ENCODE measurements at regions not wholly inside any gene's neighbourhood (a gene's known extent, or its start where the extent isn't known, plus 50 kb on each side); places are given as distances from the start of the nearest gene placed in this dataset.
A peak's percentile ranks its signal among the peaks of the same experiment; 100 is the strongest.

DNA sequence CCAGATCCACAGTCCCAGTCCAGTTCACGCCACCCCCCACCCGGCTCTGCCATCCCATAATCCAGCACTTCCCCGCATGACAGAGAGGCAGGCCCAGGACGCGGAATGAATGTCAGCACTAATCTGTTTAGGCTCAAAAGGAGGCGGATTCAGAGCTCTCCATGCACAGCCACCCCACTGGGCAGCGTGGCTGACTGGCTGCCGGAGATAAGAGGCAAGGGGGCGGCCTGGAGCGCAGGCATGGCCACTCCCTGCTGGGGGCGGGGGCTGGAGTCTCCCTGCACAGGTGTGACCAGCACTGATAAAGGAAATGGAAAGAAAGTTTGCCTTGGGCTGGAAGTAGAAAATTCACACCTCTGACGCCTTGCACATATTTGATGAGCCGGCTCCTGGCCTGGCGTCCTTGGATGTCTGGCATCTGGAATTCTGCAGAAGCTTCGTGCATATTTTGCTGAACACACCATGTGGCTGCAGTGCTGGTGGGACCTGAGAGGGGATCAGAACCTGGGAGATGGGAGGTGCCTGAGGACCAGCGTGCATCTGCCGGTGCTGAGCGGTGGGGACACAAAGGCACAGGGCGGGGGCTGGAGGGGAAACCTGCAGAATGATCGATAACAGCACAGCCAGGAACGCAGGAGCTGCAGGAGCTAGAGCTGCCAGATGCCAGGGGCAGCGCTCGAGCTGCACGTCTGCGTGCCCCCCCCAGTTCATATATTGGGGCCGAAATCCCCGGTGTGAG, 344.4 kb downstream of the CTTN start:
- no peak for DNase-seq (ENCODE audit: low spot score)

GRCh38 chr11:70743329-70743728, 345.0 kb downstream of the CTTN start:
- no peak for DNase-seq (ENCODE audit: low spot score)

- DNase-seq (ENCODE audit: low spot score), result no peak
Measured at GRCh38 chr11:70743941-70744351, 345.6 kb downstream of the CTTN start.

DNA sequence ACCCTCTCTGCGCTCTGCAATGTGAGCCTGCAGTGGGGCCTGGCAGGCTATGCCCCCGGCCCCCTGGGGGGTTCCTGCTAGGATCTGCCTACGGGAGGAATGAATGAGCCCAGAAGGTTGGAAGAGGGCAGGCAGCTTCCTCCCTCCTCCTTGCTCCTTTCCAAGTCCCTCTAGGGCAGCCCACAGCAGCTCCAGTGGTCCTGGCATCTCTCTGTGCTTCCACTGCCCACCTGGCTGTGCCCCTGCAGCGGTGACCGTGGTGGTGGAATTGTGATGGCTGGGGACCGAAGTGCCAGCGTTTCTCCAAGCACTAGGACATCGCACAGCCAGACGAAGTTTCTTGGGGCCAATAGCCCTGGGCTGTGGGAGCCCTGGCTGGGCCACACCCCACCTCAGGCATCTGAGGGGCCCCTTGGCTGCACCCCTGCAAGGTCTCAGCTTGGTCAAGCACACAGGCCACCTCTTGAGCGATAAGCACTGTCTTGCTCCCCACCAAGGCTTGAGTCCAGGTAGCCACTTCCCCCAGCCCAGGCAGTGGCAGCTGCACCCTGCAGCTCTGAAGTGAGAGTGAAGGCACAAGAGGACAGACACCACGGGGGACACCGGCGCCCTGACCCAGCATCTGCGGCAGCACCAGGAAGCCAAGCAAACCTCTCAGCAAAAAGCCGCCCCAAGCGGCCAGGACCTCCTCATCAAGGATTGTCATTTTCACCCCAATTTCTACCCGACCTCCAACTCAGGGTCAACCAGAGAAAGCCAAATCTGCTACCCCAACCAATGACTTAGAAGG, 346.3 kb downstream of the CTTN start:
- DNase-seq (ENCODE audit: low spot score), result no peak

- DNase-seq (ENCODE audit: low spot score), result no peak
Measured at GRCh38 chr11:70745451-70745850, 347.1 kb downstream of the CTTN start.

GRCh38 chr11:70745941-70746340, 347.6 kb downstream of the CTTN start:
- no peak for DNase-seq (ENCODE audit: low spot score)

DNA sequence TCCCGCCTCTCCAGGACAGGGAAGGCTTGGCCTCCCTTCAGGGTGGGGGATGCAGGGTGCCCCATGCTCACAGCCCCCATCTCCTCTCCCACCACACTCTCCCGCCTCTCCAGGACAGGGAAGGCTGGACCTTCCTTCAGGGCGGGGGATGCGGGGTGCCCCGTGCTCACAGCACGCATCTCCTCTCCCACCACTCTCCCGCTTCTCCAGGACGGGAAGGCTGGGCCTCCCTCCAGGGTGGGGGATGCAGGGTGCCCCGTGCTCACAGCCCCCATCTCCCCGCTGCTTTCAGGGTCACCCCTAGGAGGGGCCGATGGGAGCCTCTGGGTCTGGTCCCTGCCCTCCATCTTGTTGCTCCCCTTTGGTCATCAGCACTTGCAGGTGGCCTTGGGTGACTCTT, 348.0 kb downstream of the CTTN start:
- DNase-seq (ENCODE audit: low spot score), result no peak

- DNase-seq (ENCODE audit: low spot score), result no peak
Measured at GRCh38 chr11:70747285-70747684, 349.0 kb downstream of the CTTN start.

DNA sequence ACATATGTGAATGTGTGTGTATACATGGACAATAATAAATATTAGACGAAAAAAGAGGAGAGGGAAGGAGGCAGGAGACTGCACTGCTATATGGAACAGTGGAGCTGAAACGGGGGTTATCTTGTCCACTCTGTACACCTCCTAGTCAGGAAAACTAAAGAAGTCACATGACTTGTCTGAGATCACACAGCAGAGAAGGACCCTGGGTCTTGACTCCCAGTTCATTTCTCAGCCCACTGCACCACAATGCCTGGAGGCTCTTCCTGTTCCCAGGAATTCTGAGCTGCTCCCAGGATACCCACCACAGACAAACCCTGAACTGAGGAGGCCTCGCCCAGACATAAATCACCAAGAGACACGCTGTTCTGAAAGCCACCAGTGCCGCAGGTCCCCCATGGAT, 349.6 kb downstream of the CTTN start:
- no peak for DNase-seq (ENCODE audit: low spot score)

DNA sequence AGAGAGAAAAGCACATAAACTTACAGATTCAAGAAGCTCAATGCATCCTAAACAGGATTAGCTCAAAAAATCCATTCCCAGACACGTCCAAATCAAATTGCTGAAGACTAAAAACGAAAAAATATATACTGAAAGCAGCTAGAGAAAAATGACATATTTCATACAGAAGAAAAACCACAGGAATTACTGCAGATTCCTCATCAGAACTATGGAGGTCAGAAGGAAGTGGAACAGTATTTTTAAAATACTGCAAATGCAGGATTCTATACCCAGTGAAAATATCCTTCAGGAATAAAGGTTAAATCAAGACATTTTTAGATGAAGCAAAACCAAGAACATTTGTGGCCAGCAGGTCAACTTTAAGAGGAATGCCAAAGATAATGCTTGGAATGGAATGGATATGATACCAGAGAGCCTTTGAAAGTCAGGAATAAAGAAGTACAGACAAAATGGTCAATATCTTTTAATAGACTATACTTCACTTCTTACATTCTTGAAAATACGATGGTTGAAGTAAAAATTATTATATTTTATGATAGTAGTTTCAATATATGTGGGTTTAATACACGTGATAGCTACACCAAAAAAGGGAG, 352.9 kb downstream of the CTTN start:
- no peak for DNase-seq (ENCODE audit: low spot score)

- DNase-seq (ENCODE audit: low spot score), result peak; percentile 74
Measured at GRCh38 chr11:70755410-70756158, 357.3 kb downstream of the CTTN start.

- no peak for DNase-seq (ENCODE audit: low spot score)
Measured at GRCh38 chr11:70756341-70756740, 358.0 kb downstream of the CTTN start.

DNA sequence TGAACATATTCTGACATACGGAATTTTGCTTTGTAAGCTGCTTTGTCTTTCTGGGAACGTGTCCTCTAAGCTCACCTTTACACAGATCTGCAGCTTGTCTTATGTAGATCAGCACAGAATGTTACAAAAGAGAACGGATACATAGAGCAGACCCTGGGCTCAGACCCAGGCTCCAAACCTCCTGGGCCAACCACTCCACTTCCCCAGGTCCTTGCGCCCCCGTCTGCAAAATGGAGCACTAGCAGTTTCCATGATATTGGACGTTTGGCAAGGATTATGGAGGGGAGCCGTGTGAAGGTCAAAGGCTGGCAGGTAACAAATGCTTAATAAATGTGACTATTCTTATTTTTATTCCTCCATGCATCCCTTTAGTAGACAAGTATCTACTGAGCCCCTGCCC, 358.4 kb downstream of the CTTN start:
- no peak for DNase-seq (ENCODE audit: low spot score)

DNA sequence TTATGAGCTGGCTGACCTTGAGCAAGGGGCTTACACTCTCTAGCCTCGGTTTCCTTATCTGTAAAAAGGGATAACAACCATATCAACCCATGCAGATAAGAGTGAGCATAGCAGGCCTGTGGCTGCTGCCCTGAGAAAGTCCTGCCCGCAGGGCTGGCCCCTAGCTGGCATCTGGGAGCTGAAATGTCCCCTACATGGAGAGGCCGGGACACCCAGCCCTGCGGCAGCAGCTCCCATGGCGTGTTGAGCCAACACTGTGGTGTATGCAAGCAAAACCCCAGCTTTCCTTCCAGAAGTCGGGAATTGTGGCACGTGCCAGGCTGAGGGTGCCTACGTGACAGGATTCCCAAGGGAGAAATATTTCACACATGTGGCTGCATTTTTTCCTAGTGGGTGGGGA, 358.9 kb downstream of the CTTN start:
- DNase-seq (ENCODE audit: low spot score), result no peak

DNA sequence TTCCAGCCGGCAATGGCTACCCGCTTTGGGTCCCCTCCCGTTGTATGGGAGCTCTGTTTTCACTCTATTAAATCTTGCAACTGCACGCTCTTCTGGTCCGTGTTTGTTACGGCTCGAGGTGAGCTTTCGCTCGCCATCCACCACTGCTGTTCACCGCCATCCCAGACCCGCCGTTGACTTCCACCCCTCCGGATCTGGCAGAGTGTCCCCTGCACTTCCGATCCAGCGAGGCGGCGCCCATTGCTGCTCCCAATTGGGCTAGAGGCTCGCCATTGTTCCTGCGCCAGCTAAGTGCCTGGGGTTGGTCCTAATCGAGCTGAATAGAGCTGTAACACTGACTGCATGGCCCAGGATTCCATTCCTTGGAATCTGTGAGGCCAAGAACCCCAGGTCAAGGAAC, 359.9 kb downstream of the CTTN start:
- no peak for DNase-seq (ENCODE audit: low spot score)

DNA sequence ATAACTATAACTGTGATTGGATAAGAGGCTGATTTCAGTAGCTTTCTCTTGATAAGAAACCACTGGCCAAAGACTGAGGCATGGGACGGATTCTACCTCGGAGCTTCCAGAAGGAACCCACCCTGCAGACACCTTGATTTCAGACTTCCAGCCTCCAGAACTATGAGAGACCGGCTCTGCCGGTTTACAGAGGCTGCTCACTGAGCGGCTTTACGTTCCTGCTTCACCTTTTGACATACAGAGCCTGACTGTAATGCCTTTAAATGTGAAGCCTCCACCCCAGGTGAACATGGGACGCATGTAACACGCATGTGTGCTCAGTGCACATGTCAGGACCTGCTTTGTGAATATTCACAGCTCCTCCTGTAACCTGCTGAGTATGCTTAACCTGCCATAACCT, 361.5 kb downstream of the CTTN start:
- no peak for DNase-seq (ENCODE audit: low spot score)

DNA sequence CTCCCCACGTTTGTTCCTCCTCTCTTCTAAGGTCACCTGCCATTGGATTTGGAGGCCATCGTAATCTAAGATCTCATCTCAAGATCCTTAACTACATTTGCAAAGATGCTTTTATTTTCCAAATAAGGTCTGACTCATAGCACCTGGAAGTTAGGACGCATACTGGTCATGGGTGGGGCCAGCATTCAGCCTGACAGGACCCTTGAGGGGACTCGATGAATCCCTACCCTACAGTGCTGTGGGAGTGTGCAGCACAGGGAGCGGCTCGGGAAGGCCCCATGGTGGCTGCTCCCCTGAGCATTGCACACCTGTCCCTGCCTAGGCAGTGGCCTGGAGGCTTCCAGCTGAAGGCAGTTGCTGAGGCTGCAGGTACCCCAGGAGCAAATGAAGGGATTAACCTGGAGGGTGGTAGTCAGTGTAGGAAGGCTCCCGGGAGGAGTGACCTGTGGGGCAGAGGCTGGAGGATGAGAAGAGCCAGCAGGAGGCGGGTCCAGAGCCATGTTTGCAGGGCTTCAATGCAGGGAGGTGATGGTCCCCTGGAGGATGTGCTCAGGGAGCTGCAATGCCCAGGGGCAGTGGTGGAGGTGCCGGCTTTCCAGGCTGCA, 362.2 kb downstream of the CTTN start:
- no peak for DNase-seq (ENCODE audit: low spot score)

DNA sequence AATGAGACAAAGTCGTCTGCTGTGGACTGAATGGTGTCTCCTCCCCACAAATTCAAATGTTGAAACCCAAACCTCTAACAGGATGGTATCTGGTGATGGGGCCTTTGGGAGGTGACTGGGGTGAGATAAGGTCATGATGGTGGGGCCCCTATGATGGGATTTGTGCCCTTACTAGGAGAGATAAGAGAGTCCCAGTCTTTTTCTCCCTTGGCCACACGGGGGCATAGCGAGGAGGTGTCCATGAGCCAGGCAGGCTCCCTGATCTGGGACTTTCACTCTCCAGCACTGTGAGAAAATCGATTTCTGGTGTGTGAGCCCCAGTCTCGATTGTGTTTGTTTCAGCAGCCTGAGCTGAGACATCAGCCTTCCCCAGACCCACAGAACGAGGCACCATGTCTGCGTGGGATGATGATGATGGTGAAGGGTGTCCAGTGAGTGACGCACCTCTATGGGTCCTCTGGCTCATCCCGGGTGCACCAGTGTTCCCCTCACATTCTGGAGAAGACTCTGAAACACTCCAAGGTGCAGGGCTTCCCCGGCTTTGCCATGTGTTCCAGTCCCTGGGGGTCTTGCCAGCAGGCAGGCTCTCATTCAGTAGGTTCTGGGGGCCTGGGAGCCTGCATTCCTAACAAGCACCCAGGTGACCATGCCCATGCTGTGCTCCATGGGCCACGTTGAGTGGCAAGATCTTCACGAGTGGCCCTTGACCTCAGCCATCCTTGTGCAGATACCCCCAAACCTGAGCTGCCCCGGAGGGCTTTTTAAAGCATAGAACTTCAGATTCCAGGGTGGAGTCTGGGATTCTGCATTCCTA, 363.0 kb downstream of the CTTN start:
- DNase-seq (ENCODE audit: low spot score), result no peak

DNA sequence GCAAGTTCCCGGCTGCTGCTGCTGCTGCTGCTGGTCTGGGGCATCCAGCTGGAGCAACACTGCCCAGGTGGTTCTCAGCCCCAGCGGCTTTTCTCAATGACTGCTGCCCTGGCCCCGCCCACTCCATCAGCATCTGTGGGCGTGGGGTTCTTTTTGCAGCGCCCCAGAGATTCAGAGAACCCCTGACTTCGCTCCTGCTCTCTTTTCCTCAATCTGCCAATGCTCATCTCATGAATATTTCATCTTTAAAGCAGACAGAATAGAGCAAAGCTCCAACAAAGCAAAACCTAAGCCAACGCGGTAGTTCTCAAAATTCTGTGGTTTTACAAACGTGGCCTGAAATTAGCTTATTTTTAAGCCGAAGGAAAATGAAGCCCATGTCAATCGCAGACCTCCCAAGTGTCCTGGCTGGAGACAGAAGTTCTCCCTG, 363.6 kb downstream of the CTTN start:
- no peak for DNase-seq (ENCODE audit: low spot score)

DNA sequence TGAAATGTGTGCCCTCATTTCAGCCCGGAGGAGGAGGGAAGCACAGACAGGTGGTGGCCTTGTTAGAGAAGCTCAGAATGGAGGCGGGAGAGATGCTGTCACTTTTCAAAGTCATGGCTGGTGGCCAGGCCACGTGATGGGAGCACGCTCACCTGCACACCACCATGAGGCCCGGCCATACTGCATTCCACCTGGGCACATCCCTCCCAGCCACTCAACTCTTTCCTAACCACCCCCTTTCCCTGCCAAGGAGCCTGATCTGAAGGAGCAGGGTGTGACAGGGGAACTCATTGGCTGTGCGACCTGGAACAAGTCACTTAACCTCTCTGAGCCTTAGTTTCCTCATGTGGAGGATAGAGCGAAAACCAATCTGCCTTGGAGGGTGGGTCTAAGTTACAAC, 364.5 kb downstream of the CTTN start:
- DNase-seq (ENCODE audit: low spot score), result no peak

- no peak for DNase-seq (ENCODE audit: low spot score)
Measured at GRCh38 chr11:70763606-70764005, 365.3 kb downstream of the CTTN start.

Measured in kidney tubule cell (primary cell).